IPS-NIHi7 (cell line): ENCODE measurements at regions not wholly inside any gene's neighbourhood (a gene's known extent, or its start where the extent isn't known, plus 50 kb on each side); places are given as distances from the start of the nearest gene placed in this dataset.
"Not testable (repeated sequence)": the region's sequence is repeated elsewhere in the genome, so short reads cannot be mapped to it uniquely, and the experiment has no call there.

Experiments used
- DNase-seq: peaks from one replicate; pipeline ENCODE4 v3.0.0; 2012; ENCODE audit warnings: mixed read lengths; ENCODE audit errors: extremely low spot score

- no peak for DNase-seq
Measured at GRCh38 chrX:45696736-45697135, 496.1 kb upstream of the DIPK2B start.

DNA sequence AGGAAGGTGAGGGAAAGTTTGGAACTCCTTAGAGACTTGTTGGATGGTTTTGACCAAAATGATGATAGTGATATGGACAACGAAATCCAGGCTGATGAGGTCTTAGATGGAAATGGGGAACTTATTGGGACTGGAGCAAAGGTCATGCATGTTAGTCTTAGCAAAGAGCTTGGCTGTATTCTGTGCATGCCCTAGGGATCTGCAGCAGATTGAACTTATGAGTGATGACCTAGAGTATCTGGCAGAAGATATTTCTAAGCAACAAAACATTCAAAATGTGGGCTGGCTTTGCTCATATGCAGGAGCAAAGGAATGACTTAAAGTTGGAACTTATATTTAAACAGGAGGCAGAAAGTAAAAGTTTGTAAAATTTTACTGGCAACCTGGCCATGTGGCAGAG lies 489.3 kb upstream of the DIPK2B start:
- DNase-seq, result no peak

DNA sequence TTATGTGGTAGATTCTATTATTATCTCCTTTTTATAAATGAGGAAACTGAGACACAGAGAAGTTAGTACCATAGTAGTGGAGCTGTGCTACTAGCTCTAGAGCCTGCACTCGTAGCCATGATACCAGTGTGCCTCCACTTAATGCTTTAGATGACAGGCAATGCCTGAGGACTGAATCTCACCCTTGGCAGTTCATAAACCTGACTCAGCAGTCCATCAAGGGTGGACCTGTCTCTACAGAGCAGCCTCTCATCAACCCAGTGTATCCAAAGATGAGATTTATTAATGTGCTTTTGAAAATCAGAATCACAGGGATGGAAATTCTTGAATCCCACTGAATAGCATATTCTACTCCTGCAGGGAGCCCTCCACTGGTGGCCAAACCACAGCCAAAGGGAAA lies 483.2 kb upstream of the DIPK2B start:
- no peak for DNase-seq

DNA sequence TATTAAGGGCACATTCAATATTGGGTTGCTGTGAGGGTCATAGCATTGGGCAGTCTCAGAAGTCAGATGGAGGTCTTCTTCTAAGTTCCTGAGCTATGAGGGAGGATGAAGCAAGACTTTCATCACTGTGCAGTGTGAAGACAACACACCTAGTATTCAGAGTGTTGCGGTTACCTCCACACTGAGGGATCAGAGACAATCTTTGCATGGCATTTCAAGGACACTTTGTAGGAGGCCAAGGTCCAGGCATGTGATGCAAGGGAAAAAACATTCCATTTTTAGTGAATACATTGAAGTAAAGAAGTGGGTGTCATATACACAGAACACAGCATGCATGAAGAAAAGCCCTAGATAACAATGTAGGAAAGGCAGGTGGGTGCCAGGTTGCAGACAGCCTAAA lies 481.2 kb upstream of the DIPK2B start:
- no peak for DNase-seq

- DNase-seq, result peak; percentile 7
Measured at GRCh38 chrX:45669715-45670340, 469.2 kb upstream of the DIPK2B start.

GRCh38 chrX:45668686-45669443 lies 468.2 kb upstream of the DIPK2B start:
- peak; percentile 8 for DNase-seq

- DNase-seq, result no peak
Measured at GRCh38 chrX:45667666-45668065, 467.0 kb upstream of the DIPK2B start.

DNA sequence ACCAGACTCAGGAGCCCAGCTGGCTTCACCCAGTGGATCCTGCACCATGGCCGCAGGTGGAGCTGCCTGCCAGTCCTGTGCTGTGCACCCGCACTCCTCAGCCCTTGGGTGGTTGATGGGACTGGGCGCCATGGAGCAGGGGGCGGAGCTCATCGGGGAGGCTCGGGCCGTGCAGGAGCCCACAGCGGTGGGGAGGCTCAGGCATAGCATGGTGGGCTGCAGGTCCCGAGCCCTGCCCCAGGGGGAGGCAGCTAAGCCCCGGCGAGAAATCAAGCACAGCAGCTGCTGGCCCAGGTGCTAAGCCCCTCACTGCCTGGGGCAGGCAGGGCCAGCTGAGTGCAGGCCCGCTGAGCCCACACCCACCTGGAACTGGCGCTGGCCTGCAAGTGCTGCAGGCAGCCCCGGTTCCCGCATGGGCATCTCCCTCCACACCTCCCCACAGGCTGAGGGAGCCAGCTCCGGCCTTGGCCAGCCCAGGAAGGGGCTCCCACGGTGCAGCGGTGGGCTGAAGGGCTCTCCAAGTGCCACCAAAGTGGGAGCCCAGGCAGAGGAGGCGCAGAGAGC lies 464.1 kb upstream of the DIPK2B start:
- DNase-seq, result no peak

GRCh38 chrX:45660477-45660876 lies 459.8 kb upstream of the DIPK2B start:
- DNase-seq, result no peak

DNA sequence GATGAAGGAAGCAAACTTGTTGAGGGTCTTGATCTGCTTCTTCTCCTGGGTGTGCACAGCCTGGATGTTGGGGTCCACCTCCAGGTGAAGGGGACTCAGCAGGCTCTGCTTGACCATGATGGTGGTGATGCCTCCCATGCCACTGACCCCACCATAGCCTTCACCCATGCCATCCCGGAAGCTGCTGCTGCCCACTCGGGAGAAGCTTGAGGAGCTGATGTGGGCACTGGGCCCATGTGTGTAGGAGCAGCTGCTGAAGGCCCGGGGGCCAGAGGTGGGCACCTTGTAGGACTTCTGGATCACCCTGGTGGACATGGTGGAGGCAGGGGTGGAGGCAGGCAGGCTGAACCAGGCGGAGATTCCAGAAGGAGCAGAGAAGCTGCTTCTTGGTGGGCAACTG lies 432.7 kb upstream of the DIPK2B start:
- no peak for DNase-seq

DNA sequence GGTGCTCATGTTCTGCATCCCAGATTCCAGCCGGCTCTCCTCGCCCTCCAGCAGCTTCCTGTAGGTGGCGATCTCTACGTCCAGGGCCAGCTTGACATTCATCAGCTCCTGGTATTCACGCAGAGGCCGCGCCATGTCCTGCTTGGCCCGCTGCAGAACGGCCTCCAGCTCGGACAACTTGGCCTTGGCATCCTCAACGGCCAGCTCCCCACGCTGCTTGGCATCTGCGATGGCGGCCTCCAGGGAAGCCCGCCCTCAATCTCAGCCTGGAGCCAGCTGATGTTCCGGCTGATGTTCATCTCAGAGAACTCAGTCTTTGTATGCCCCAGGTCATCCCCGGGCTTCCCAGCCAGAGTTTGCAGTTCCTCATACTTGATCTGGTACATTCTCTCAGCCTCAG lies 431.8 kb upstream of the DIPK2B start:
- DNase-seq, result no peak

GRCh38 chrX:45630078-45630477 lies 429.4 kb upstream of the DIPK2B start:
- DNase-seq, result no peak

GRCh38 chrX:45628041-45628440 lies 427.4 kb upstream of the DIPK2B start:
- DNase-seq, result no peak

DNA sequence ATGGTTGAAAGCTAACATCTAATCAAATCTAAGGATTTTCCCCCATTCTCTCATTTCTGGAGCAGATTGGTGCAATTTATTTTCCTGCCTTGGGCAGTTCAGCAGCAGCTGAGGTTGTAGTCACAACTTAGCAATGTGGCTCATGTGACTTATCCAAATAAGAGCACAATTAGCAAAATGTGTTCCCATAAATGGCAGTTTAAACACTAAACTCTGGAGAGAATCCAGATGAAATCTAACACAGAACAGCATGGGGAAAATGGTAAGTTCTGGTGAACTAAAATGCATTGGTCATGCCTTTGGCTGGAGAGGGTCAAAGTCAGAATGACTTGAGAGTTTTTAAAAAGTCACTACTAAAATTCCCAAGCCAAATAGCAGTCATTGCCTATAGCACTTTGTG lies 422.6 kb upstream of the DIPK2B start:
- no peak for DNase-seq

GRCh38 chrX:45622538-45622937 lies 421.9 kb upstream of the DIPK2B start:
- no peak for DNase-seq

DNA sequence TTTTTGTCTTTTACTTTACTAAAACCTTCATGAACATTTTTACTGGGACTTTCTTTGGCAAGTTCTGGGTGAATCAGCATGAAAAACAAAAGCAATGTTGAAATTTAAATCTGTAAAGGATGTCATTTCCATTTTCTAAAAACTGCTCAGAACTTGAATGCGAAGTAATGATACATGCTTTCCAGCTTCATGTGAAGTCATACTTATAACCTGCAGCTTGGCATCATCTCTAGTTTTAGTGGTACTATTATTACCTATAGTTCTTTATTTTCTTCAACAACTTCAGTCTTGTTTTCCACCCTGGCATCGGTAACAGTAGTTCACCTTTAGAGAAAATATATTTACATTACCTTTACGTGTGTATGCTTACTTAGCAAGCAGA lies 421.4 kb upstream of the DIPK2B start:
- no peak for DNase-seq

GRCh38 chrX:45621376-45622041 lies 420.8 kb upstream of the DIPK2B start:
- DNase-seq, result no peak

- DNase-seq, result no peak
Measured at GRCh38 chrX:45619290-45619689, 418.6 kb upstream of the DIPK2B start.

- DNase-seq, result not testable (repeated sequence)
Measured at GRCh38 chrX:45615591-45615990, 414.9 kb upstream of the DIPK2B start.

GRCh38 chrX:45614853-45615252 lies 414.2 kb upstream of the DIPK2B start:
- no peak for DNase-seq

DNA sequence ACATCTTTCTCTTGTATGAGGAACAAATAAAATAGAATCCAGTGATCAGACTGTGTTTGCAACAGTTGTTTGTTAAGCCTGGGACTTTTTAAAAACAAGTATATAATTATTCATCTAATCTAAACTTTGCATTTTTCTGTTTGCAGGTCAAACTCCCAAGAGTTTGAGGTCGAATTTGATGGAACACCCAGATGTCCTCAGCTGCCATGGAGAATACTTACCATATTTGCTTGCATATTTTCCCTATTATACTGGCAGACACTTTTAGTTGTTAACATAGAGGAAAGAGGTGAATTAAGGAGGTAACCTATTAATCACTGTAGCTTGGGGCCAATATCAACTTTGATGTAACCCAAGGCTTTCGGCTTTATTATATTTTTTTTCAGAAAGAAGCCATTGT lies 401.5 kb upstream of the DIPK2B start:
- DNase-seq, result no peak

DNA sequence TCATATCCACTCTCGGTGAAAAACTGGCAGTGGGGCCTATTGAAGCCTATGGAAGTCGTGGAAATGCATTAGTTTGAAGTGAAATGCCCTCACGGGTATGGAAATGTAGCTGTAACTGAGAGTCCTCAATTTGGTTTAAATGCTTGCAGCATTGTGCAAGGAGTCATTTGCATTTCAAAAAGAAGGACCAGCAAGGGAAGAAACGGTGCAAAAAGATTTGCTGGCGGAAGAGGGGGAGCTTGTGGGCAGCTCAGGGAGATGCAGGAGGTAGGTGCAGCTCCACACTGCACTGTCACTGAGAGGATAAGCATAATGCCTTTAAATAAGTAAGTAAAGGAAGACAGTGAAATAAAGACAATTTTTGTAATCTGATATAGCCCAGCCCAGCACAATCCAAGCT lies 400.4 kb upstream of the DIPK2B start:
- DNase-seq, result peak; percentile 48

GRCh38 chrX:45598861-45599260 lies 398.2 kb upstream of the DIPK2B start:
- DNase-seq, result no peak
